Peyer's patch (tissue), 4 donors: ENCODE measurements at regions not wholly inside any gene's neighbourhood (a gene's known extent, or its start where the extent isn't known, plus 50 kb on each side); places are given as distances from the start of the nearest gene placed in this dataset.

Experiments
- POLR2A ChIP-seq, 2 donors: fragments of 450-650 bp; IDR thresholded peaks; one replicate each; pipeline ENCODE4 v1.5.1; 2017; ENCODE audit warnings: antibody characterized with exemption in 2 of 2, mild to moderate bottlenecking in 2 of 2, moderate library complexity in 2 of 2
- TF ChIP-seq, protein P1 (sequence below), 6 experiments: fragments of 450-650 bp in 4 of 6; fragments of 200-600 bp in 2 of 6; sonication (generic) in 1 of 6; IDR thresholded peaks; one replicate each; pipeline ENCODE4 v1.5.1; 2017 to 2019; ENCODE audit warnings: antibody characterized with exemption in 6 of 6, mild to moderate bottlenecking in 3 of 6, moderate library complexity in 1 of 6

DNA sequence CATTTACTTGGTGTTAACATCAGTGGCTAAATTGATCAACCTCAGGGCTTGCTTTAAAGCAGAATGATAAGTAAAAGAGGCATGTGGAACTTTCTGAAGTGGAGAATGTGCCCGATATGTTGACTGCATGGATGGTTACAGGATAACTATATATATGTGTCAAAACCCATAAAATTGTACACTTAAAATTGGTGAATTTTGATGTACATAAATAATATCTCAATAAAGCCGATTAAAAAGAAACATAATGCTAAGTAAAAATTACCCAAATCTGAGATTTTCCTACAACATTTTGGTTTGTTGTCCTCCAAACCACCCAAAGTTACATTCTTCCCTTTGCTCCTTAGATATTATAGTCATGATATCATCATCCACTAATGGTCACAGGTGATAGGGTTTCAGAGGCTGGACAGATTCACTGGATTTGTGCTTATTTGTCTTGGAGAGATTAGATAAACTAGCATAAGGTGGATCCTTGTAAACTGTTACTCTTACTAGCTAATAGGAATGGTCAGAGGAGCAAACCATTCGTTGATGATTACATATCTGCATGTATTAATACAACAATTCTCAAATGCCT, 119.7 kb upstream of the RPS23 start:
- no peak for TF ChIP-seq POLR2A (IDR thresholded peaks at IDR 0.05)
- TF ChIP-seq, protein P1, sequence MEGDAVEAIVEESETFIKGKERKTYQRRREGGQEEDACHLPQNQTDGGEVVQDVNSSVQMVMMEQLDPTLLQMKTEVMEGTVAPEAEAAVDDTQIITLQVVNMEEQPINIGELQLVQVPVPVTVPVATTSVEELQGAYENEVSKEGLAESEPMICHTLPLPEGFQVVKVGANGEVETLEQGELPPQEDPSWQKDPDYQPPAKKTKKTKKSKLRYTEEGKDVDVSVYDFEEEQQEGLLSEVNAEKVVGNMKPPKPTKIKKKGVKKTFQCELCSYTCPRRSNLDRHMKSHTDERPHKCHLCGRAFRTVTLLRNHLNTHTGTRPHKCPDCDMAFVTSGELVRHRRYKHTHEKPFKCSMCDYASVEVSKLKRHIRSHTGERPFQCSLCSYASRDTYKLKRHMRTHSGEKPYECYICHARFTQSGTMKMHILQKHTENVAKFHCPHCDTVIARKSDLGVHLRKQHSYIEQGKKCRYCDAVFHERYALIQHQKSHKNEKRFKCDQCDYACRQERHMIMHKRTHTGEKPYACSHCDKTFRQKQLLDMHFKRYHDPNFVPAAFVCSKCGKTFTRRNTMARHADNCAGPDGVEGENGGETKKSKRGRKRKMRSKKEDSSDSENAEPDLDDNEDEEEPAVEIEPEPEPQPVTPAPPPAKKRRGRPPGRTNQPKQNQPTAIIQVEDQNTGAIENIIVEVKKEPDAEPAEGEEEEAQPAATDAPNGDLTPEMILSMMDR (IDR thresholded peaks at IDR 0.05) = no peak
